SIG-M5 treated with dmso at 0.1 percent for 504 hours (cell line): ENCODE measurements at regions not wholly inside any gene's neighbourhood (a gene's known extent, or its start where the extent isn't known, plus 50 kb on each side); places are given as distances from the start of the nearest gene placed in this dataset.

Source experiments
- DNase-seq: peaks from one replicate; lab custom pipeline; 2025; ENCODE audit not compliant: unreplicated experiment; lab: John Stamatoyannopoulos, UW

GRCh38 chr3:140816372-140817195 lies 125.1 kb upstream of the SLC25A36 start:
- peak; percentile 63 for DNase-seq

GRCh38 chr3:140821493-140821892 lies 120.1 kb upstream of the SLC25A36 start:
- DNase-seq, result no peak

- DNase-seq, result no peak
These were observed 119.1 kb upstream of the SLC25A36 start for GRCh38 chr3:140822401-140823047.

GRCh38 chr3:140823106-140823505 lies 118.5 kb upstream of the SLC25A36 start:
- DNase-seq, result no peak

- no peak for DNase-seq
These were observed 113.7 kb upstream of the SLC25A36 start for GRCh38 chr3:140827894-140828293.

- DNase-seq, result no peak
These were observed 113.1 kb upstream of the SLC25A36 start for GRCh38 chr3:140828585-140828984.

- no peak for DNase-seq
These were observed 111.8 kb upstream of the SLC25A36 start for GRCh38 chr3:140829796-140830195.

- no peak for DNase-seq
These were observed 111.2 kb upstream of the SLC25A36 start for GRCh38 chr3:140830391-140830790.

GRCh38 chr3:140832883-140833282 lies 108.8 kb upstream of the SLC25A36 start:
- DNase-seq, result peak; percentile 13

GRCh38 chr3:140834266-140835037 lies 107.2 kb upstream of the SLC25A36 start:
- DNase-seq, result no peak

GRCh38 chr3:140842984-140843649 lies 98.5 kb upstream of the SLC25A36 start:
- peak; percentile 67 for DNase-seq

GRCh38 chr3:140843656-140844055 lies 98.0 kb upstream of the SLC25A36 start:
- no peak for DNase-seq

GRCh38 chr3:140844072-140844471 lies 97.6 kb upstream of the SLC25A36 start:
- no peak for DNase-seq

- no peak for DNase-seq
These were observed 95.8 kb upstream of the SLC25A36 start for GRCh38 chr3:140845882-140846281.

- DNase-seq, result no peak
These were observed 93.0 kb upstream of the SLC25A36 start for GRCh38 chr3:140848666-140849065.

GRCh38 chr3:140850210-140850955 lies 91.3 kb upstream of the SLC25A36 start:
- DNase-seq, result no peak

GRCh38 chr3:140854961-140855360 lies 86.7 kb upstream of the SLC25A36 start:
- DNase-seq, result no peak

GRCh38 chr3:140856905-140857304 lies 84.7 kb upstream of the SLC25A36 start:
- no peak for DNase-seq

- DNase-seq, result no peak
These were observed 83.6 kb upstream of the SLC25A36 start for GRCh38 chr3:140857993-140858392.

GRCh38 chr3:140859592-140860336 lies 81.9 kb upstream of the SLC25A36 start:
- DNase-seq, result no peak
